ENCODE measurements at regions not wholly inside any gene's neighbourhood (a gene's known extent, or its start where the extent isn't known, plus 50 kb on each side); places are given as distances from the start of the nearest gene placed in this dataset.

DNA sequence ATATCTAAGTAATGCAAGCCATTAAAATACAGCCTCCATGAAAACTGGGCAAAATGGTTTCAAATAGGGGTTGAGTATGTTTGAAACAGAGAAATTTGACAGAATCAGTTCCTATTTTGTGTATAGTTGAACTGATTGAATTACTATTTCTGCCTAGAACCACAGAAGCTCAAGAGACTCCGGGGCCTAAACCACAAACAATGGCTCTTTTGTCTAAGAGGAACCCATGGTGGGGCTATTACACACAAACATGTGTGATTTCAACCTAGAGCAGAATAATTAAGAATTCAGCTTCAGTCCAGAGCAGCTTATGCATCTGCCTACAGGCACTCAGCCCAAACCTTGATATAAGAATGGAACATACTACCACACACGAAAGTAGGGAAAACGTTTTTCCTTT lies 171.2 kb upstream of the MPDZ start:
- ATAC-seq = no peak
- CTCF ChIA-PET = no interaction called here
- POLR2A ChIA-PET = no interaction called here
- TF ChIP-seq POLR2AphosphoS5 (IDR thresholded peaks at IDR 0.05; ENCODE audit: low read depth, low read length) = no peak
- TF ChIP-seq, protein P1, sequence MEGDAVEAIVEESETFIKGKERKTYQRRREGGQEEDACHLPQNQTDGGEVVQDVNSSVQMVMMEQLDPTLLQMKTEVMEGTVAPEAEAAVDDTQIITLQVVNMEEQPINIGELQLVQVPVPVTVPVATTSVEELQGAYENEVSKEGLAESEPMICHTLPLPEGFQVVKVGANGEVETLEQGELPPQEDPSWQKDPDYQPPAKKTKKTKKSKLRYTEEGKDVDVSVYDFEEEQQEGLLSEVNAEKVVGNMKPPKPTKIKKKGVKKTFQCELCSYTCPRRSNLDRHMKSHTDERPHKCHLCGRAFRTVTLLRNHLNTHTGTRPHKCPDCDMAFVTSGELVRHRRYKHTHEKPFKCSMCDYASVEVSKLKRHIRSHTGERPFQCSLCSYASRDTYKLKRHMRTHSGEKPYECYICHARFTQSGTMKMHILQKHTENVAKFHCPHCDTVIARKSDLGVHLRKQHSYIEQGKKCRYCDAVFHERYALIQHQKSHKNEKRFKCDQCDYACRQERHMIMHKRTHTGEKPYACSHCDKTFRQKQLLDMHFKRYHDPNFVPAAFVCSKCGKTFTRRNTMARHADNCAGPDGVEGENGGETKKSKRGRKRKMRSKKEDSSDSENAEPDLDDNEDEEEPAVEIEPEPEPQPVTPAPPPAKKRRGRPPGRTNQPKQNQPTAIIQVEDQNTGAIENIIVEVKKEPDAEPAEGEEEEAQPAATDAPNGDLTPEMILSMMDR (IDR thresholded peaks at IDR 0.05) = no peak
- no peak for TF ChIP-seq TCF7L2 (IDR thresholded peaks at IDR 0.05; ENCODE audit: low read depth, low read length)
- TF ChIP-seq, protein P2, sequence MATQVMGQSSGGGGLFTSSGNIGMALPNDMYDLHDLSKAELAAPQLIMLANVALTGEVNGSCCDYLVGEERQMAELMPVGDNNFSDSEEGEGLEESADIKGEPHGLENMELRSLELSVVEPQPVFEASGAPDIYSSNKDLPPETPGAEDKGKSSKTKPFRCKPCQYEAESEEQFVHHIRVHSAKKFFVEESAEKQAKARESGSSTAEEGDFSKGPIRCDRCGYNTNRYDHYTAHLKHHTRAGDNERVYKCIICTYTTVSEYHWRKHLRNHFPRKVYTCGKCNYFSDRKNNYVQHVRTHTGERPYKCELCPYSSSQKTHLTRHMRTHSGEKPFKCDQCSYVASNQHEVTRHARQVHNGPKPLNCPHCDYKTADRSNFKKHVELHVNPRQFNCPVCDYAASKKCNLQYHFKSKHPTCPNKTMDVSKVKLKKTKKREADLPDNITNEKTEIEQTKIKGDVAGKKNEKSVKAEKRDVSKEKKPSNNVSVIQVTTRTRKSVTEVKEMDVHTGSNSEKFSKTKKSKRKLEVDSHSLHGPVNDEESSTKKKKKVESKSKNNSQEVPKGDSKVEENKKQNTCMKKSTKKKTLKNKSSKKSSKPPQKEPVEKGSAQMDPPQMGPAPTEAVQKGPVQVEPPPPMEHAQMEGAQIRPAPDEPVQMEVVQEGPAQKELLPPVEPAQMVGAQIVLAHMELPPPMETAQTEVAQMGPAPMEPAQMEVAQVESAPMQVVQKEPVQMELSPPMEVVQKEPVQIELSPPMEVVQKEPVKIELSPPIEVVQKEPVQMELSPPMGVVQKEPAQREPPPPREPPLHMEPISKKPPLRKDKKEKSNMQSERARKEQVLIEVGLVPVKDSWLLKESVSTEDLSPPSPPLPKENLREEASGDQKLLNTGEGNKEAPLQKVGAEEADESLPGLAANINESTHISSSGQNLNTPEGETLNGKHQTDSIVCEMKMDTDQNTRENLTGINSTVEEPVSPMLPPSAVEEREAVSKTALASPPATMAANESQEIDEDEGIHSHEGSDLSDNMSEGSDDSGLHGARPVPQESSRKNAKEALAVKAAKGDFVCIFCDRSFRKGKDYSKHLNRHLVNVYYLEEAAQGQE (IDR thresholded peaks at IDR 0.05; ENCODE audit: insufficient read depth in 1 of 2, low read depth in 2 of 2, low read length in 1 of 2) = no peak
- no peak for TF ChIP-seq SIN3A (IDR thresholded peaks at IDR 0.05; ENCODE audit: borderline replicate concordance, insufficient read depth, low read depth, low read length)
- H3K36me3 ChIP-seq (ENCODE audit: control insufficient read depth, insufficient read depth, low read length) = no peaks in the 10 kb centered on the region; the same call in 1 of the 2 replicates
- no peak overlapping the region for H3K27ac ChIP-seq (ENCODE audit: low read length)
- no peaks in the 10 kb centered on the region for H3K27me3 ChIP-seq (ENCODE audit: control insufficient read depth, insufficient read depth, low read length)
- in situ Hi-C loops (cut with HindIII; ENCODE audit: low pct_unique_long_range_greater_than_20kb, low sequenced_read_pairs) (no loop called here), intact Hi-C loops (cut with micrococcal nuclease; ENCODE audit: unreplicated experiment) (no loop called here)
- BruUV-seq (replicated peaks) = no TSS peak
- H3K4me1 ChIP-seq (ENCODE audit: control insufficient read depth, insufficient read depth, low read length) = no peaks in the 10 kb centered on the region
- H3K4me3 ChIP-seq (ENCODE audit: low read depth in 2 of 2, low read length in 2 of 2) = no peak overlapping the region
- no peak for DNase-seq (ENCODE audit: low read depth, low spot score)
- H3K9me3 ChIP-seq (ENCODE audit: control insufficient read depth, insufficient read depth, low read depth, low read length) = no peaks in the 10 kb centered on the region

DNA sequence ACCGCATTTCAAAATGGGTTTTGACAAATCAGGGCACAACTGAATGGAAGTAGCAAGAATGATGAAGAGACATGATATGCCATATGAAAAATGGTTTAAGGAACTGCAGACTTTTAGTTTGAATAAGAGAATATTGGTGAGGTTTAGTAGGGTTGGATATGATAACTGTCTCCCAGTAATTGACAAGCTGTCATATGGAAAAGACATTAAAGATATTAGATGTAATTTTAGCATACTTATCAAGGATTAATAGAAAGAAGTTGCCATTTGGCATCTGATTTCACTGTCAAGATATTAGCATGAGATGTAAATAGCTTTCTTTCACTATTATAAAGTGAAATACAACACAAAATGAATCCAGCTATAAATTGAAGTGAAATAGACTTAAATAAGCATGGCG lies 169.0 kb upstream of the MPDZ start:
- intact Hi-C loops (cut with micrococcal nuclease; ENCODE audit: unreplicated experiment) = no loop called here
- BruUV-seq (replicated peaks) = no TSS peak
- TF ChIP-seq TCF7L2 (IDR thresholded peaks at IDR 0.05; ENCODE audit: low read depth, low read length) (no peak), SIN3A (IDR thresholded peaks at IDR 0.05; ENCODE audit: borderline replicate concordance, insufficient read depth, low read depth, low read length) (no peak), POLR2AphosphoS5 (IDR thresholded peaks at IDR 0.05; ENCODE audit: low read depth, low read length) (no peak)
- TF ChIP-seq, protein P1 (IDR thresholded peaks at IDR 0.05) = no peak
- TF ChIP-seq, protein P2 (IDR thresholded peaks at IDR 0.05; ENCODE audit: insufficient read depth in 1 of 2, low read depth in 2 of 2, low read length in 1 of 2) = no peak
- Histone ChIP-seq H3K4me3 (ENCODE audit: low read depth in 2 of 2, low read length in 2 of 2) (no peak overlapping the region), H3K36me3 (ENCODE audit: control insufficient read depth, insufficient read depth, low read length) (no peaks in the 10 kb centered on the region; the same call in 1 of the 2 replicates), H3K27ac (ENCODE audit: low read length) (no peak overlapping the region), H3K4me1 (ENCODE audit: control insufficient read depth, insufficient read depth, low read length) (no peaks in the 10 kb centered on the region), H3K27me3 (ENCODE audit: control insufficient read depth, insufficient read depth, low read length) (no peaks in the 10 kb centered on the region), H3K9me3 (ENCODE audit: control insufficient read depth, insufficient read depth, low read depth, low read length) (no peaks in the 10 kb centered on the region)
- in situ Hi-C loops (cut with HindIII; ENCODE audit: low pct_unique_long_range_greater_than_20kb, low sequenced_read_pairs) = no loop called here
- ATAC-seq (no peak), DNase-seq (ENCODE audit: low read depth, low spot score) (no peak)
- CTCF ChIA-PET = no interaction called here
- POLR2A ChIA-PET = no interaction called here
